EH (cell line): ENCODE measurements at regions not wholly inside any gene's neighbourhood (a gene's known extent, or its start where the extent isn't known, plus 50 kb on each side); places are given as distances from the start of the nearest gene placed in this dataset.
"Not testable (repeated sequence)": the region's sequence is repeated elsewhere in the genome, so short reads cannot be mapped to it uniquely, and the experiment has no call there.

Experiments
- DNase-seq: peaks from one replicate; pipeline ENCODE4 v3.0.0-alpha.2; 2015; ENCODE audit warnings: low read depth

GRCh38 chr6:145540741-145541140 lies 194.6 kb downstream of the EPM2A start:
- DNase-seq = no peak

GRCh38 chr6:145544041-145544440 lies 191.3 kb downstream of the EPM2A start:
- DNase-seq = peak; percentile 52

DNA sequence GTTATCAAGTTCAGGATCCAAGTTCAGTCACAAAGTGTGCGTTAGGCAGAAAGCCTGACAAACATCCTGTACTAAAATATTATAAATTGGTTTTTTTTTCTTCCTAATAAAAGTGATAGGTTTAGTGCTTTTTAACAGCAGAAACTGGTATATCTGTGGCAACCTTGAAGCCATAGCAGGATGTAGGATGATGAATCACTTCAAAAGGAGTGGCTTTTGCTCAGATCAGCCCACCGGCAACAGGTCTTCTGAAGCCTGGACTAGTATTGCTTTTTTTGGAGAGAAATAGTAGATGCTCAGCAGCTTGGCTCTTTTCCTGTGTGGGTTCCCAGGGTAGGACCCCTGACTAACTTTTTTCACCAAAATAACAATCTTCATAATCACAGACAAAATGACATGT lies 190.8 kb downstream of the EPM2A start:
- DNase-seq = no peak

GRCh38 chr6:145546265-145546664 lies 189.1 kb downstream of the EPM2A start:
- no peak for DNase-seq

GRCh38 chr6:145547594-145548335 lies 187.6 kb downstream of the EPM2A start:
- peak; percentile 29 for DNase-seq

DNA sequence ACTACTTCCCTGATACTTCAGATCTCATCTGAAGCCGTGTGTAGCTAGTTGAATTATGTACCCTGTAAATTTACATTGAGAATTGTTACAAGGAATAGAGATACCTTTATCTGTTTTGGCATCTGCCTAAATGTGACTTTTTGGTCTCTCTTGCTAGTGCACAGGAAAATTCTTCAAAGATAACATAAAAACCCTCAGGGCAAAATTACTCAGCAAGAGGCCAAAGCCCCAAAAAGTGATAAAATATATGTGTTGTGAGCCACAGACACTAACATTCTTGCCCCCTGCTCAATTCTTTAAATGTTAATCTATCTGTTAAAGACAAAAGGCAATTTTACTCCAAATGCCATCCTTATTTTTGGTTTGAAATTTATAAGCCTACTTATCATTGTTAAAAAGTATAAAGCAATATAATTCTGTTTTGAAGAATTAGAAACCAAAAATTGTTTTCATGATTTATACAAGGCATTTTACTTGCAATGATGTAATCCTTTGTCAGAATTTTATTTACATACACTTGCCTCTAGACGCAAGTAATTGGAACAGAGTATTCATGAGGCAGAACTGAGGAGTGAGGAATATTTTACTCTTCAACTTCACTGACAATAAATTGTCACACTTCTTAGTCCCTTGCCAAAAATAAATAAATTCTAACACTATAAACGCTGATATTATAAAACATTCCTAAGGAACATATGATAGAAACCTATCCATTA lies 186.2 kb downstream of the EPM2A start:
- peak; percentile 26 for DNase-seq

GRCh38 chr6:145551164-145551563 lies 184.2 kb downstream of the EPM2A start:
- peak; percentile 13 for DNase-seq

DNA sequence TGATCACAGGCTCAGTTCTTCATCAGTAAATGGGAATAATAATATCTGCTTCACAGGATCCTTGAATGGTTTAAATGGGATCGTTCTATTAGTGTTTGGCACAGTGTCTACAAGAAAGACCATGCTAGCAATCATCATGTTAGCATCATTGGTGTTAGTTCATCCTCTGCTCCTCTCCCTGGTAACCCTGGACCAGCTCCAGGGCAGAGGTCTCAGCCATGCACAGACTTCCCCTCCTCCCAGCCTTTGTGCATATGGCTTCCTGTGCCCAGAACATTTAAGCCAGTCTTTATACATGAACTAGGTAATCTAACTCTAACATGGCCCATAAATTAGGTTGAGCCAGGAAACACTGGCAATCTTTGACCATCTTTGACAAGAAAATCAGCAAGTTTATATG lies 180.2 kb downstream of the EPM2A start:
- no peak for DNase-seq

- DNase-seq = no peak
Measured at GRCh38 chr6:145557474-145557873, 177.8 kb downstream of the EPM2A start.

- no peak for DNase-seq
Measured at GRCh38 chr6:145559836-145560235, 175.5 kb downstream of the EPM2A start.

GRCh38 chr6:145561095-145562072 lies 173.9 kb downstream of the EPM2A start:
- DNase-seq = no peak

DNA sequence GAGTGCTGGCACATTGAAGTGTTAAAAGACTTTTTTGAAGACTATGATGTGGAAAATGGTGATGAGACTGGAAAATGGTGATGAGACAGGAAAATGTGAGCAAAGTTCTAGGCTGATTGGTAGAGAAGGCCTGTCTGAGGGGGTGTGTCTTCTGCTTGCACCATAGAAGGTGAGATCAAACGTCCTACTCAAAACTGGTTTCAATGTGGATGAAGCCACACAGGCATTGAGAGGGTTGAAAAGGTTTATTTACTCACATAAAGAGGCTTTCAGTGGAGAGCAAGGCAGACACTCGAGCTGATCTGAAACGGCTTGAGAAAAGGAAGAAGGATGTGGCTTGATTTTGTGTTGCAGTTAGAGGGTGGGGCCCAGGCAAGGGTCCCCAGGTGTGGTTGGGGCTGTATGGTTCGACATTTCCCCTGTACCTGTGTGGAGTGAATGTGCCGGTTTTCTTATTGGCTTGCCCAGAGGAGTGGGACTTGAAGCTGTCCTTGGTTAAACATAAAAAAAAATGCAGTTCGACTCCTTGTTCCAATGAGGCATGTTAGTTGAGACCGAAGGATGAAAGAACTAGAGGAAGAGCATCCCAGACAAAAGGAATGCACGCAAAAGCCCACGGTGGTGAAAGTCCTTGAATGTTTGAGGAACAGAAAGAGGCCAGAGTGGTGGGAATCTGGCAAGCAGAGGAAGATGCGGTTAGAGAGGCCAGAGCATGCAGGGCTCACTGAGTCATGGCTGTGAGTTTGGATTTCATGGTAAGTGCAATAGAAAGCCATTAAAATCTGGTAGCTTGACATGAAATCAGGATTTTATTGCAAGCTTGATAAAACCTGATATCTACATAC lies 172.3 kb downstream of the EPM2A start:
- peak; percentile 40 for DNase-seq

- no peak for DNase-seq
Measured at GRCh38 chr6:145564553-145564952, 170.8 kb downstream of the EPM2A start.

- DNase-seq = no peak
Measured at GRCh38 chr6:145567684-145568252, 167.6 kb downstream of the EPM2A start.

DNA sequence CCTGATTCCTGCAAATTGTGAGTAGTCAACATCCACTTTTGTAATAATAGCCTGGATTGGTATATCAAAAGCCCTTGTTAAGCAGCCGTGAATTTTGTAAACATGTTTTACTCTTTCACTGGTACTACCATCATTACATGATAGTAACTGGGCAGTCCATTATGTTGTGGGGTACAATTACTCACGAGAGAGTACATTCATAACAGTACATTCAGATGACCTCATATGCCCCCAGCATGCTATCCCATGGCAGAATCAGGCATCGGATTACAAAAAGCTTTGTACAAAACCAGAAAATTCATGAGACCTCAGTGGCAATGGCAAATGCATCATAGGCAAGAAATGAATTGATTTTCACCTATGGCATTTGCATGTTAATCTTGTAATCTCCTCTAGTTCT lies 166.2 kb downstream of the EPM2A start:
- peak; percentile 40 for DNase-seq

DNA sequence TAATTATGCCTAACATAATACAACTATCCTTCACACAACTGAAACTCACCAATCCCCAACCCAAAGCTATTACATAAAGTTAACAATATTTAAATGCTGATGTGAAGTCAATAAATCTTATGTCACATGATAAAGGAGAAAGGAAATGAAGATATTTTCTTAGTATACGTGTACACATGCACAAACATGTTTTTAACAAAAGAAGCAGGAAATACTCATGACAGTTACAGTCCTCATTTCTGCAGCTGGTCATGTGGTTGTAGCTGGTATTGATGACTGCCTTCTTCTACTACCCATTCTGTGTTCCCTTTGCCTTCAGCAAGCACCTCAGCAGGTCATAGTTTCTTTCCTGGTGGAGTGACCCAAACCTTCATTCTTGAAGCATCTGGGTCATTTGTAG lies 165.0 kb downstream of the EPM2A start:
- not testable (repeated sequence) for DNase-seq

DNA sequence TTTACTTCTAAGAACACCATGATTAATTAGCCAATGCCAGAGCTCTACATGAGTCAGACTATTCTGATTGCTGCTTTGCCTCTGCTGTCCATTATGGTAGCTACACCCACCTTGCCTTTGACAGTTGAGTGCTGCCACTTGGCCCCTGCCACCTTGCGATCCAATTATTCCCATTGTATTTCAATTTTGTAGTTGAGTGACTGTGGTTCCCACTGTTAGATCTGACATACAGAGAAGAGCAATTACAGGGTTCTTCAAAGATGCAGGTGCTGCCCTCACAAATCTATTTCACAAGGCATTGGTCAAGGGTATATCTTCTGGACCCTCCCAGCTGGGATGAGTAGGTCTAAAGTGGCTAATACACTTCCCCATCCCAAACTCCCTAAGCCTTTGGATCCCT lies 161.1 kb downstream of the EPM2A start:
- not testable (repeated sequence) for DNase-seq
